GM19324 (cell line): ENCODE measurements at regions not wholly inside any gene's neighbourhood (a gene's known extent, or its start where the extent isn't known, plus 50 kb on each side); places are given as distances from the start of the nearest gene placed in this dataset.

Source experiments
- ATAC-seq: cut with Tn5 transposase; IDR thresholded peaks from one replicate; pipeline ENCODE4 v1.9.1; 2021; ENCODE audit warnings: mild to moderate bottlenecking, moderate library complexity; ENCODE audit not compliant: unreplicated experiment, low FRiP score

- ATAC-seq = no peak
Measured at GRCh38 chr3:82790307-82791097, 1029.1 kb upstream of the GBE1 start.

GRCh38 chr3:82783194-82783593 lies 1021.7 kb upstream of the GBE1 start:
- no peak for ATAC-seq

- ATAC-seq = no peak
Measured at GRCh38 chr3:82773207-82773606, 1011.8 kb upstream of the GBE1 start.

GRCh38 chr3:82764521-82764920 lies 1003.1 kb upstream of the GBE1 start:
- no peak for ATAC-seq

- ATAC-seq = no peak
Measured at GRCh38 chr3:82761858-82762257, 1000.4 kb upstream of the GBE1 start.

DNA sequence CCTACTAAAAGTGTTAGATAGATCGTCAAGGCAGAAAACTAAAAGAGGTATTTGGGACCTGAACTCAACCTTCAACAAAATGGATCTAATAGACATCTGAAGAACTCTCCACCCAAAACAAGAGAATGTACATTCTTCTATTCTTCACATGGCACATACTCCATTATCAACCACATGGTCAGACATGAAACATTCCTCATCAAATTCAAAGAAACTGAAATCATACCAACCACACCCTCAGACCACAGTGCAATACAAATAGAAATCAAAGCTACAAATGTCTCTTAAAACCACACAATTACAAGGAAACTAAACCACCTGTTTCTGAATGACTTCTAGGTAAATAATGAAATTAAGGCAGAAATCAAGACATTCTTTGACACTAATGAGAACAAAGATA lies 984.1 kb upstream of the GBE1 start:
- no peak for ATAC-seq

DNA sequence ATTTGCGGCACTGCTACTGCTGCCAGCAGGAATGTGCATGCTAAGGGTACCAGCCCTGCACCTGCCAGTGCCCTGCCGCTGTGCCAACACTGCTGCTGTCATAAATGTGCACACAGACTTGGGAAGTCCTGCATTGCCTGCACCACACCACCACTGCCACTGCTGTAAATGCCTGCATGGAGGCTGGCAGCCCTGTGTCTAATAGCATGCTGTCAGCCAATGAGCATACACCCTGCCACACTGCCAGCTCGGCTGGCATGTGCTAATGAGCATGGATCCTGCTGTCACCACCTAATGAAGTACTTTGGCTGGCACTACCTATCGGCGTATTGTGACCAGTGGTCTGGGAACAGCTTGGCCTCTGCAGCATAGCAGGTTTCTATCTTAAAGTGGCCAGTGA lies 981.8 kb upstream of the GBE1 start:
- no peak for ATAC-seq

GRCh38 chr3:82741346-82741745 lies 979.9 kb upstream of the GBE1 start:
- no peak for ATAC-seq

DNA sequence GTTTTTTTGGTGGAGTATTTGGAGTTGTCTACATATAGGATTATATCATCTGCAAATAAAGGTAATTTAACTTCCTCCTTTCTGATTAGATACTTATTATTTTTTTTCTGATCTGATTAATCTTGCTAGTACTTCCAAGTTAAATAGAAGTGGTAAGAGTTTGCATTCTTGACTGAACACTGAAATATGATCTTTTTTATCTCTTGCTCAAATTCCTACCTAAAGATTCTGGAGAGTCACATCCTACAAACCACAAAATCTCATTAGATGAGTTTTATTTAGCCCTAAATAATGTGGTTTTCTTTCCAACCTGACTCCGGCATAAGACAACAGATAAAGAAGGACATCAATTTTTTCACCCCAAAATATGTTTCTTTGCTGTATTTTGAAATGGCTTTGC lies 977.9 kb upstream of the GBE1 start:
- ATAC-seq = no peak

GRCh38 chr3:82736696-82737277 lies 975.3 kb upstream of the GBE1 start:
- ATAC-seq = no peak

DNA sequence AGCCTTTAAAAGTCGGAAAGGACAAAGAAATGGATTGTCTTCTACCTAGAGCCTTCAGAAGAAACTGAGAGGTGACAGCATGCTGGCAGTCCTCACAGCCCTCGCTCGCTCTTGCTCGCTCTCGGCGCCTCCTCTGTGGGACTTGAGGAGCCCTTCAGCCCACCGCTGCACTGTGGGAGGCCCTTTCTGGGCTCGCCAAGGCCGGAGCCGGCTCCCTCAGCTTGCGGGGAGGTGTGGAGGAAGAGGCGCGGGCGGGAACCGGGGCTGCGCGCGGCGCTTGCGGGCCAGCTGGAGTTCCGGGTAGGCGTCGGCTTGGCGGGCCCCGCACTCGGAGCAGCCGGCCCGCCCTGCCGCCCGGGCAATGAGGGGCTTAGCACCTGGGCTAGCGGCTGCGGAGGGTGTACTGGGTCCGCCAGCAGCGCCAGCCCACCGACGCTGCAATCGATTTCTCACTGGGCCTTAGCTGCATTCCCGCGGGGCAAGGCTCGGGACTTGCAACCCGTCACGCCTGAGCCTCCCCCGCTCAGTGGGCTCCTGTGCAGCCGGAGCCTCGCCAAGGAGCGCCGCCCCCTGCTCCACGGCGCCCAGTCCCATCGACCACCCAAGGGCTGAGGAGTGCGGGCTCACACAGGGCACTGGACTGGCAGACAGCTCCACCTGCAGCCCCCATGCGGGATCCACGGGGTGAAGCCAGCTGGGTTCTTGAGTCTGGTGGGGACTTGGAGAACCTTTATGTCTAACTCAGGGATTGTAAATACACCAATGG lies 953.8 kb upstream of the GBE1 start:
- ATAC-seq = no peak

GRCh38 chr3:82707035-82707434 lies 945.6 kb upstream of the GBE1 start:
- no peak for ATAC-seq

DNA sequence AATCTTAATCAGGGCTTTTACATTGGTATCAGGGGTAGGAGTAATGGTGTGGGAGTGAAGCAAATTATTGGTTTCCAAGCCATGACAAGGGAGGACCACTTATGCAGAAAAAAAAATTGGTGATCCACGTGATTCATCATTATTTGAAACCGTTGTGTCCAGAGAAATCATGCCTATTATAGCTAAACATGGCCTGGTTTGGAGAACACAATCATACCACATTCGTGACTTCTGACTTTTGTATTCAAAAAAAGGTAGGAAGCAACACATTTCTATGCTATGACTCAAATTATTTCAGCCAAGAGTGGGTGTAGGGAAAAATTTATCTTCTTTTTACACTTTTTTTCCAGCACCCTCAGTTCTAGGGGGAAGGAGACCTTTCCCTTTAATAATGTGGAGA lies 924.3 kb upstream of the GBE1 start:
- ATAC-seq = no peak

DNA sequence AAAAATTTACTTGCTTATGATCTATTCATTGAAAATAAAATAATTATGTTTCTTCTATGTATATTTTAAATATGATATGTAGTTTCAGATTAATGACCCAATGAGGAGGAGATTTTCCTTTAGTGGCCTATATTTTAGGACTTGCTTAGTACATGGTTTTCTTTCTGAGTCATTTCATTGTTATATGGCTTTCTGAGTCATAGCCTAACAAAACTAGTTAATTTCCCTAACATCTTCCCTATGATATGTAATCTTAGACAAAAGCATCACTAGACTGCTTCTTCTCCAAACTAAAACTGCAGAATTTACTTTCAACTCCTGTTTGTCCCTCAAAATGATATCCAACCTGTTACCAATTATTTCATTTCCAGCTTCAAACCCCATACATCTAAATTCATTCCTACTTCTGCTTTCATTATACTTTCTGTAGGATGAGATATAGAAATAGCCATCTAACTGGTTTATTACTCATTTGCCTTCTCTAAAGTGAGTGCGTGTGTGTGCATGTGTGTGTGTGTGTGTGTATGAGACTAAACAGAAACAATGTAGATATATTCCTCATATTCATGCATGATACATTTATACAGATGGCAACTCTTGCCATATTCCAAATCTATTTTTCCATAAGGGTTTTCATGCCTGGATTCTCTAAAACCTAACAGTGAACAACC lies 915.0 kb upstream of the GBE1 start:
- no peak for ATAC-seq

GRCh38 chr3:82672966-82673365 lies 911.5 kb upstream of the GBE1 start:
- no peak for ATAC-seq

DNA sequence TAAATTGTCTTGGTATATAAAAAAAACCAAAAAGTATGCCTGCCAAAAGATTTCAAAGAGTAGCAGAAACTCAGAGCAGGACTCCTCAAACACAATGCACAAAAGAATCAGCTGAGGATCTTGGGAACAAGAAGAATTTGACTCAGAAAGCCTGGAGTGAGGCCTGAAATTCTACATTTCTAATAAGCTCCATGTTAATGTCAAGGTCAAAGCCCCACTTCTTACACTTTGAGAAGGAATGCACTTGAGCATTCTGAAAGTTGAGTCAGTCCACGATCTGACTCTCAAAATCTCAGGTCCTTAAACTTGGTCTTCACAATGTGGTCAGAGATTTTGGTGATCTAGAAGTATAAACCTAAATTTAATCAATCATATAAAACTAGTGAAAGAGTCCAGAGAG lies 910.0 kb upstream of the GBE1 start:
- no peak for ATAC-seq

DNA sequence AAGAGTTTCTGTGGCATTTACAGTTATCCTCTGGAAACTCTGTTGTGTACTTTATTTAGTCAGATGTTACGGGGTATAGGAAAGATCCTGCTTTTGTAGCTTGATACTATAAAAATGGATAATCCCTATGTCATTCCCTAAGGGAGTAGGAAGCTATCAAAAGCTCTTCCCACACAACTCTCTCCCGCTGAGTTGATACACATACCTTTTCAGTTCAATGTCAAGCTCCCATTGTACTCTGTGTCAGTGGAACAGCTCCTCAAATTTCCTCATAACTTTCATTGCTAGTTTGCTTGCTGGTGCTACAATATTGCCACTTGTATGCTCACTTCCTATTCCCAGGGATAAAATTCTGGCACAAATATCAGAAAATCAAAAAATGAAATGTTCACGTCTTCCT lies 893.3 kb upstream of the GBE1 start:
- ATAC-seq = no peak

GRCh38 chr3:82643948-82644347 lies 882.5 kb upstream of the GBE1 start:
- ATAC-seq = no peak

DNA sequence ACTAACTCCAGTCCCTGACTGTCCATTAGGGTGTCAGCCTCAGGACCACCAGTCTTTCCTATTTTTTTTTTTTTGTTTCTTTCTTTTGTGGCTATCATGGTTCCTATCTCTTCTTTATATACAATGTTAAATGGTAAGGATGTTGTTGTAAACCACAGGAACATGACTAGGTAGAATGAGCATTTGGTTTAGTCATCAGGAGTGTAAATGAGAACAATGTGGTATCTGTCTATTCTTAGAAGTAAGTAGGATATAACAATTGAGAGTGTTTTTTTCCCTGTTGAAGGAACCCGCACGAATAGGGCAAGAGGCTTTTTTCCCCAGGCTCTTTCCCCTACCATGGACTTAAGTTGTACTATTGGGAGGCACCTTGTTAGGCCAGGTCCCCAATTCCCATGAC lies 880.3 kb upstream of the GBE1 start:
- ATAC-seq = no peak

GRCh38 chr3:82640254-82640653 lies 878.8 kb upstream of the GBE1 start:
- ATAC-seq = no peak

DNA sequence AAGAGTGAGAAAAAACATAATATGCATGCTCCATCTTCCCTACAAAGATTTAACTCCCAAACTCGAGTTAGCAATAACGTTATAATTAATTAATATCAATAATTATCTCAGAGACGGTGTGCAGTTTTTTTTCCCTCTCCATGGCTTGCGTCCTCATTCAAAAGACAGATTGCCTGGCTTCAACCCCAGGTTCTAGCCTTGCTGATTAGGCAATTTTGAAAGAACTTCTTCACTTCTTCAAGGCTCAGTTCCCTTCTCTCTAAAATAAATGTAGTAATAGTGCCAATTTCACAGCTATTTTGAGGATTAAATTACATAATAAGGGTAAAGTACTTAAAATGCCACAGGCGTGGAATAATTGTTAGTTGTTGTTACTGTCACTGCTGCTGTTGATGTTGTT lies 876.1 kb upstream of the GBE1 start:
- no peak for ATAC-seq
